ENCODE measurements at regions not wholly inside any gene's neighbourhood (a gene's known extent, or its start where the extent isn't known, plus 50 kb on each side); places are given as distances from the start of the nearest gene placed in this dataset.

DNA sequence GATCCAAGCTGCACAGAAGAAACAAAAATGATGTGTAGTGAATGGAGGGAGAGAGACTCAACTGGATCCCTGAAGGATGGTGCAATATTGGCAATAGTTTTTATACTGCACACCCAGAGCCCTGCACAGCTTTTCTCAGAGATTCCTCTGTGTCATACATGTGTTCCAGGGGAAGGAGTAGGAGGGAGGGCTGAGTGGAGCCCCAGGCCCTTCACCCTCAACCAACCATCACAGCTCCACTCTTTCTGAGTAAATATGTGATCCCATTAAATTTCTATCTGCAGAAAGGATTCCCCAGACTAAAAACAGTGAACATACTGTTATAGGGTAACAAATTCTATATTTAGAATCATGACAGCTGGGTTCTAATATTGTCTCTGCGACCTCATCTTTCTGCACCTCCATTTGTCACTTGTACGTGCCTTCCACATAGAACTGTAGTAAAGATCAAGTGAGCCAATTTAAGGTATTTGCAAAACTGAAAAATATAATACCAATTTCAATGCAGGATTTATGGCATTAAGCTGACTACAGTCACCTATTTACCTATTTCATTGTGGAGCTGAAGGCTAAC lies 421.4 kb upstream of the NRSN1 start:
- Histone ChIP-seq H3K4me3 (no peak overlapping the region), H3K4me1 (no peaks in the 10 kb centered on the region), H3K27ac (no peak overlapping the region), H3K27me3 (no peaks in the 10 kb centered on the region), H3K36me3 (no peaks in the 10 kb centered on the region), H3K9me3 (no peaks in the 10 kb centered on the region)
- WGBS, 5 donors, result 76 to 87% (median 84%) methylated on average over 2 of the region's 2 CpGs
- DNase-seq, result no peak
- no peak for TF ChIP-seq POLR2AphosphoS5 (IDR thresholded peaks at IDR 0.05)
- TF ChIP-seq POLR2A (IDR thresholded peaks at IDR 0.05), result no peak
- no peak for TF ChIP-seq EP300 (IDR thresholded peaks at IDR 0.05)
- no peak for TF ChIP-seq CTCF (IDR thresholded peaks at IDR 0.05)
- intact Hi-C loops (cut with DNase I; ENCODE audit: low total_unique reads), result no loop called here

- intact Hi-C loops (cut with DNase I; ENCODE audit: low total_unique reads), result no loop called here
- WGBS, 5 donors, result 49 to 70% (median 53%) methylated on average over 2 of the region's 2 CpGs
- Histone ChIP-seq H3K9me3 (no peaks in the 10 kb centered on the region), H3K4me1 (no peaks in the 10 kb centered on the region), H3K27me3 (no peaks in the 10 kb centered on the region), H3K36me3 (no peaks in the 10 kb centered on the region), H3K27ac (no peak overlapping the region), H3K4me3 (no peak overlapping the region)
- DNase-seq, result no peak
- TF ChIP-seq CTCF (IDR thresholded peaks at IDR 0.05), result no peak
- TF ChIP-seq POLR2AphosphoS5 (IDR thresholded peaks at IDR 0.05), result no peak
- no peak for TF ChIP-seq POLR2A (IDR thresholded peaks at IDR 0.05)
- TF ChIP-seq EP300 (IDR thresholded peaks at IDR 0.05), result no peak
These were observed 420.3 kb upstream of the NRSN1 start for GRCh38 chr6:23705697-23706096.

GRCh38 chr6:23712756-23713155 lies 413.3 kb upstream of the NRSN1 start:
- H3K4me3 ChIP-seq, result no peak overlapping the region
- TF ChIP-seq EP300 (IDR thresholded peaks at IDR 0.05) (no peak), CTCF (IDR thresholded peaks at IDR 0.05) (no peak), POLR2AphosphoS5 (IDR thresholded peaks at IDR 0.05) (no peak), POLR2A (IDR thresholded peaks at IDR 0.05) (no peak)
- no peaks in the 10 kb centered on the region for H3K27me3 ChIP-seq
- H3K4me1 ChIP-seq, result peaks cover 0 to 9% (median 0%) of the 10 kb centered on the region in 4 donors
- H3K9me3 ChIP-seq, result no peaks in the 10 kb centered on the region
- DNase-seq, result no peak
- 74 to 82% (median 80%) methylated on average over 3 of the region's 3 CpGs for WGBS, 5 donors
- H3K27ac ChIP-seq, result no peak overlapping the region
- intact Hi-C loops (cut with DNase I; ENCODE audit: low total_unique reads), result no loop called here
- H3K36me3 ChIP-seq, result no peaks in the 10 kb centered on the region

GRCh38 chr6:23713211-23713610 lies 412.8 kb upstream of the NRSN1 start:
- Histone ChIP-seq H3K9me3 (no peaks in the 10 kb centered on the region), H3K4me1 (peaks cover 0 to 9% (median 0%) of the 10 kb centered on the region in 4 donors), H3K27ac (no peak overlapping the region), H3K36me3 (no peaks in the 10 kb centered on the region), H3K4me3 (no peak overlapping the region), H3K27me3 (no peaks in the 10 kb centered on the region)
- intact Hi-C loops (cut with DNase I; ENCODE audit: low total_unique reads), result no loop called here
- no peak for TF ChIP-seq POLR2A (IDR thresholded peaks at IDR 0.05)
- TF ChIP-seq CTCF (IDR thresholded peaks at IDR 0.05), result no peak
- no peak for TF ChIP-seq EP300 (IDR thresholded peaks at IDR 0.05)
- no peak for TF ChIP-seq POLR2AphosphoS5 (IDR thresholded peaks at IDR 0.05)
- no peak for DNase-seq
- 45 to 70% (median 52%) methylated on average over 1 of the region's 1 CpG for WGBS, 5 donors

All from stomach (tissue), 8 donors.